Thyroid gland (tissue), 4 donors: ENCODE measurements at regions not wholly inside any gene's neighbourhood (a gene's known extent, or its start where the extent isn't known, plus 50 kb on each side); places are given as distances from the start of the nearest gene placed in this dataset.

ENCODE experiments used
- CTCF ChIP-seq, 6 experiments: fragments of 200-600 bp in 3 of 6; fragments of 450-650 bp in 3 of 6; sonication (generic) in 3 of 6; IDR thresholded peaks; one replicate each; pipeline ENCODE4 v1.5.1; 2016 to 2019; ENCODE audit warnings: antibody characterized with exemption in 6 of 6, mild to moderate bottlenecking in 2 of 6, inconsistent platforms in 1 of 6, moderate library complexity in 1 of 6
- POLR2A ChIP-seq, 2 donors: fragments of 450-650 bp; IDR thresholded peaks; one replicate each; pipeline ENCODE4 v1.6.1; 2017; ENCODE audit warnings: antibody characterized with exemption in 2 of 2, mild to moderate bottlenecking in 2 of 2, moderate library complexity in 1 of 2

DNA sequence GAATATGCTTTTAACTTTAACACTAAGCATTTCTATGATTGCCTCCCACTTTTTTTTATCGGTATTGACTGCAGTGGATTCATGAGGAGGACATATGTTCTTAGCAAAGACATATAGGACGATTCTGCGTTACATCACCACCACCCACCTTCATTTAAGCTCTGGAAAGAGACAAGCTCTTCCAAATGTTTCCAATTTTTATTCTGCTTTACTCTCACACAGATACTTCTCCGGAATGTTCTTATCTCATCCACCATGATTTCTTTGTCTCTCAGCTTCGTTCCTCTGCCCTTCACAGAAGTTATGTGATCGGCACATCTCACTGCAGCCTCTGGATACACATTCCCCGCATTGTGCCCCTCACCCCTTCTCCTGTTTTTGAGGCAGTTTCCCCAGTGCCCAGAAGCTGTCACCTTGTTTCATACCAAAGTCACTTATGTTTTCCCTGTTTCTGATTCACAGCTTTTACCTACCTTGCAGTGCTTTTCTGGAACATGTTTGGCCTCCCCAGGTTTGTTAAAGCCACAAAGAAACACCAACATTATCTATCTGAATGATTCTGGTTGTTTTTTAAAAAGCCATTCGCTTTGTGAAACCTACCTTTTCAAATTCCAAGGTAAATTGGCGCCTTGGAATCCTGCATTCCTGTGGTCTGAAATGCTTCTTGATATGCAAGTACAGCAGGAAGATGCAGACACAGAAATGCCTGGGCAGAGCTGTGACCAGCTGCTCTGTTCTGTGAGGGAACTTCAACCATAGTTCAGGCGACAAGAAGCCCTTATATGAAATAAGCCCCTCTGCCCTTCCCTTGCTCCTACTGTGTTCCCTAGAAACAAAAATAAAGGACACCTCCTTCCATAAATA, 1020.2 kb downstream of the TTLL7 start:
- TF ChIP-seq CTCF (IDR thresholded peaks at IDR 0.05) (no peak), POLR2A (IDR thresholded peaks at IDR 0.05) (no peak)
